Inflammatory macrophage (primary cell): ENCODE measurements at regions not wholly inside any gene's neighbourhood (a gene's known extent, or its start where the extent isn't known, plus 50 kb on each side); places are given as distances from the start of the nearest gene placed in this dataset.

Experiments used
- DNase-seq, 2 donors: peaks; one replicate each; pipeline ENCODE4 v3.0.0-alpha.2; 2020 to 2022

GRCh38 chr2:57536535-57537231 is 509.9 kb upstream of the VRK2 start:
- DNase-seq = no peak

- DNase-seq = no peak
Measured at GRCh38 chr2:57539761-57540160, 506.8 kb upstream of the VRK2 start.

GRCh38 chr2:57542081-57542480 is 504.5 kb upstream of the VRK2 start:
- DNase-seq = no peak

GRCh38 chr2:57543211-57543610 is 503.4 kb upstream of the VRK2 start:
- no peak for DNase-seq

- DNase-seq = no peak
Measured at GRCh38 chr2:57544624-57545023, 502.0 kb upstream of the VRK2 start.

GRCh38 chr2:57546478-57546877 is 500.1 kb upstream of the VRK2 start:
- no peak for DNase-seq

GRCh38 chr2:57549642-57550102 is 496.9 kb upstream of the VRK2 start:
- DNase-seq = peak; percentile 58 to 75

- DNase-seq = no peak
Measured at GRCh38 chr2:57550912-57551311, 495.7 kb upstream of the VRK2 start.

GRCh38 chr2:57552885-57553284 is 493.7 kb upstream of the VRK2 start:
- DNase-seq = no peak

- DNase-seq = no peak
Measured at GRCh38 chr2:57554348-57554747, 492.3 kb upstream of the VRK2 start.

- no peak for DNase-seq
Measured at GRCh38 chr2:57558312-57558711, 488.3 kb upstream of the VRK2 start.

GRCh38 chr2:57562495-57562894 is 484.1 kb upstream of the VRK2 start:
- no peak for DNase-seq

GRCh38 chr2:57563015-57563414 is 483.6 kb upstream of the VRK2 start:
- no peak for DNase-seq

GRCh38 chr2:57567245-57567644 is 479.4 kb upstream of the VRK2 start:
- no peak for DNase-seq

GRCh38 chr2:57569396-57569795 is 477.2 kb upstream of the VRK2 start:
- no peak for DNase-seq

GRCh38 chr2:57570961-57571360 is 475.6 kb upstream of the VRK2 start:
- no peak for DNase-seq

- no peak for DNase-seq
Measured at GRCh38 chr2:57575700-57576268, 470.8 kb upstream of the VRK2 start.

GRCh38 chr2:57576983-57577382 is 469.6 kb upstream of the VRK2 start:
- DNase-seq = no peak

- no peak for DNase-seq
Measured at GRCh38 chr2:57597940-57598339, 448.7 kb upstream of the VRK2 start.

GRCh38 chr2:57598551-57598950 is 448.1 kb upstream of the VRK2 start:
- peak; percentile 50 to 59 for DNase-seq

GRCh38 chr2:57602733-57603132 is 443.9 kb upstream of the VRK2 start:
- peak; percentile 18 to 26 for DNase-seq

- no peak for DNase-seq
Measured at GRCh38 chr2:57614988-57615387, 431.6 kb upstream of the VRK2 start.

GRCh38 chr2:57615855-57616556 is 430.6 kb upstream of the VRK2 start:
- DNase-seq = no peak

- no peak for DNase-seq
Measured at GRCh38 chr2:57617318-57617717, 429.3 kb upstream of the VRK2 start.
